ENCODE measurements at regions not wholly inside any gene's neighbourhood (a gene's known extent, or its start where the extent isn't known, plus 50 kb on each side); places are given as distances from the start of the nearest gene placed in this dataset.

DNA sequence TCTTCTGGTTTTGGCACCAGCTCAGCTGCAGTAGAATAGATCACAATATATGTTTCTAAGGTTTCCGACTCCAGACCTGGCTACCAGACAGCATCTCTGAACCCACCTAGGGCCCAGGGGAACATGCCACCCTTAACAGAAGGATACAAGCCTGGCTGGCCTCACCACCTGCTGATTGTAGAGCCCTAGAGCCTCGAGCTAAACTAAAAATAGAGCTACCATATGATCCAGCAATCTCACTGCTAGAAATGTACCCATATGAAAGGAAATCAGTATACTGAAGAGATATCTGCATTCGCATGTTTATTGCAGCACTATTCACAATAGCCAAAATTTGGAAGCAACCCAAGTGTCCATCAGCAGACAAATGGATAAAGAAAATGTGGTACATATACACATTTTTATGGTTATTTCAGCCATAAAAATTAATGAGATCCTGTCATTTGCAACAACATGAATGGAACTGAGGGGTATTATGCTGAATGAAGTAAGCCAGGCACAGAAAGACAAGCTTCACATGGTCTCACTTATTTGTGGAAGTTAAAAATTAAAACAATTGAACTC lies 242.4 kb upstream of the SLC39A10 start:
- Histone ChIP-seq H3K9ac (ENCODE audit: control insufficient read depth, insufficient read depth, low read length) (no peak overlapping the region), H3K27me3 (replicated peaks in 1 of 2; ENCODE audit: control insufficient read depth in 2 of 2, insufficient read depth in 2 of 2, low read length in 1 of 2) (no peaks in the 10 kb centered on the region), H2AFZ (ENCODE audit: control insufficient read depth, low read depth, low read length) (peak overlapping the region; percentile 8; the same call in 1 of the 2 replicates), H3K4me2 (ENCODE audit: control insufficient read depth, insufficient read depth) (no peak overlapping the region), H3K27ac (ENCODE audit: control insufficient read depth, insufficient read depth) (no peak overlapping the region), H3K4me1 (ENCODE audit: control insufficient read depth, insufficient read depth, low read length) (no peaks in the 10 kb centered on the region), H3K4me3 (no peak overlapping the region), H3K79me2 (ENCODE audit: control insufficient read depth, insufficient read depth, low read length) (no peaks in the 10 kb centered on the region), H3K9me3 (replicated peaks; ENCODE audit: control insufficient read depth, insufficient read depth, low read length) (no peaks in the 10 kb centered on the region), H4K20me1 (ENCODE audit: control insufficient read depth, insufficient read depth) (no peaks in the 10 kb centered on the region), H3K36me3 (ENCODE audit: control insufficient read depth in 2 of 2, insufficient read depth in 2 of 2, low read length in 1 of 2) (no peaks in the 10 kb centered on the region)
- DNase-seq (ENCODE audit: low read depth, low spot score), result no peak
- TF ChIP-seq NR2F1 (conservative IDR thresholded peaks at IDR 0.05) (no peak), MYC (IDR thresholded peaks at IDR 0.05; ENCODE audit: insufficient read depth, insufficient read length, insufficient replicate concordance, low read length, severe bottlenecking) (no peak), CHD4 (IDR thresholded peaks at IDR 0.05) (no peak)
- TF ChIP-seq, protein P1, sequence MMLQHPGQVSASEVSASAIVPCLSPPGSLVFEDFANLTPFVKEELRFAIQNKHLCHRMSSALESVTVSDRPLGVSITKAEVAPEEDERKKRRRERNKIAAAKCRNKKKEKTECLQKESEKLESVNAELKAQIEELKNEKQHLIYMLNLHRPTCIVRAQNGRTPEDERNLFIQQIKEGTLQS (IDR thresholded peaks at IDR 0.05; ENCODE audit: borderline replicate concordance, extremely low read depth, low read depth, low read length), result no peak
- TF ChIP-seq, protein P2, sequence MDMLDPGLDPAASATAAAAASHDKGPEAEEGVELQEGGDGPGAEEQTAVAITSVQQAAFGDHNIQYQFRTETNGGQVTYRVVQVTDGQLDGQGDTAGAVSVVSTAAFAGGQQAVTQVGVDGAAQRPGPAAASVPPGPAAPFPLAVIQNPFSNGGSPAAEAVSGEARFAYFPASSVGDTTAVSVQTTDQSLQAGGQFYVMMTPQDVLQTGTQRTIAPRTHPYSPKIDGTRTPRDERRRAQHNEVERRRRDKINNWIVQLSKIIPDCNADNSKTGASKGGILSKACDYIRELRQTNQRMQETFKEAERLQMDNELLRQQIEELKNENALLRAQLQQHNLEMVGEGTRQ (IDR thresholded peaks at IDR 0.05; ENCODE audit: borderline replicate concordance, low read depth, low read length), result no peak
- in situ Hi-C loops (cut with MboI) (no loop called here), intact Hi-C loops (cut with micrococcal nuclease; ENCODE audit: unreplicated experiment) (loop anchor here (5.0 to 10.0 kb wide), 2 partner anchors 73 to 120 kb away; no protein-coding TSS in a partner anchor)
- FAIRE-seq, result no peak
- CTCF ChIA-PET, result interaction anchor here (1.0 to 2.0 kb wide), 5 partner anchors 11 to 654 kb away, joined by 3 to 4 read pairs (median 4); partner anchors contain the start of gene DNAH7
- RAD21 ChIA-PET (ENCODE audit: unreplicated experiment), result interaction anchor here (0.6 kb wide), 1 partner anchor 138 kb away, joined by 3 read pairs; no protein-coding TSS in a partner anchor
- no TSS peak for BruUV-seq (replicated peaks)
- SMC1A ChIA-PET (ENCODE audit: uncharacterized antibody, unreplicated experiment), result interaction anchor here (1.1 to 2.9 kb wide), 6 partner anchors 9 to 245 kb away, joined by 3 to 9 read pairs (median 4); no protein-coding TSS in a partner anchor
- POLR2A ChIA-PET, result no interaction called here
- ATAC-seq, result no peak
- 67% methylated on average over 3 of the region's 3 CpGs for WGBS (ENCODE audit: insufficient coverage, insufficient replicate concordance, low lambda C conversion rate, missing lambda C conversion rate)

Measured in GM12878 (cell line).